ENCODE measurements at regions not wholly inside any gene's neighbourhood (a gene's known extent, or its start where the extent isn't known, plus 50 kb on each side); places are given as distances from the start of the nearest gene placed in this dataset.
"Not testable (repeated sequence)": the region's sequence is repeated elsewhere in the genome, so short reads cannot be mapped to it uniquely, and the experiment has no call there.

- no peak for DNase-seq (ENCODE audit: low read depth, low spot score)
Observed at GRCh38 chr15:66864086-66864830, 162.2 kb downstream of the SMAD6 start.

GRCh38 chr15:66864871-66865281 lies 162.8 kb downstream of the SMAD6 start:
- DNase-seq (ENCODE audit: low read depth, low spot score), result no peak

GRCh38 chr15:66865622-66866611 lies 163.9 kb downstream of the SMAD6 start:
- DNase-seq (ENCODE audit: low read depth, low spot score), result no peak

- DNase-seq (ENCODE audit: low read depth, low spot score), result no peak
Observed at GRCh38 chr15:66866656-66867055, 164.6 kb downstream of the SMAD6 start.

GRCh38 chr15:66868918-66869317 lies 166.9 kb downstream of the SMAD6 start:
- no peak for DNase-seq (ENCODE audit: low read depth, low spot score)

GRCh38 chr15:66870880-66871388 lies 168.9 kb downstream of the SMAD6 start:
- no peak for DNase-seq (ENCODE audit: low read depth, low spot score)

- no peak for DNase-seq (ENCODE audit: low read depth, low spot score)
Observed at GRCh38 chr15:66872405-66872804, 170.4 kb downstream of the SMAD6 start.

GRCh38 chr15:66873331-66873730 lies 171.3 kb downstream of the SMAD6 start:
- not testable (repeated sequence) for DNase-seq (ENCODE audit: low read depth, low spot score)

GRCh38 chr15:66873856-66874255 lies 171.8 kb downstream of the SMAD6 start:
- DNase-seq (ENCODE audit: low read depth, low spot score), result no peak

GRCh38 chr15:66875588-66876420 lies 173.8 kb downstream of the SMAD6 start:
- no peak for DNase-seq (ENCODE audit: low read depth, low spot score)

GRCh38 chr15:66876421-66876730 lies 174.3 kb downstream of the SMAD6 start:
- no peak for DNase-seq (ENCODE audit: low read depth, low spot score)

- no peak for DNase-seq (ENCODE audit: low read depth, low spot score)
Observed at GRCh38 chr15:66876731-66877476, 174.9 kb downstream of the SMAD6 start.

- DNase-seq (ENCODE audit: low read depth, low spot score), result no peak
Observed at GRCh38 chr15:66877477-66878271, 175.6 kb downstream of the SMAD6 start.

GRCh38 chr15:66878761-66879160 lies 176.7 kb downstream of the SMAD6 start:
- no peak for DNase-seq (ENCODE audit: low read depth, low spot score)

GRCh38 chr15:66879531-66880368 lies 177.7 kb downstream of the SMAD6 start:
- no peak for DNase-seq (ENCODE audit: low read depth, low spot score)

- DNase-seq (ENCODE audit: low read depth, low spot score), result no peak
Observed at GRCh38 chr15:66880380-66881155, 178.5 kb downstream of the SMAD6 start.

GRCh38 chr15:66881173-66881905 lies 179.3 kb downstream of the SMAD6 start:
- DNase-seq (ENCODE audit: low read depth, low spot score), result no peak

Data from pulmonary artery endothelial cell (primary cell).